ENCODE measurements at regions not wholly inside any gene's neighbourhood (a gene's known extent, or its start where the extent isn't known, plus 50 kb on each side); places are given as distances from the start of the nearest gene placed in this dataset.

DNA sequence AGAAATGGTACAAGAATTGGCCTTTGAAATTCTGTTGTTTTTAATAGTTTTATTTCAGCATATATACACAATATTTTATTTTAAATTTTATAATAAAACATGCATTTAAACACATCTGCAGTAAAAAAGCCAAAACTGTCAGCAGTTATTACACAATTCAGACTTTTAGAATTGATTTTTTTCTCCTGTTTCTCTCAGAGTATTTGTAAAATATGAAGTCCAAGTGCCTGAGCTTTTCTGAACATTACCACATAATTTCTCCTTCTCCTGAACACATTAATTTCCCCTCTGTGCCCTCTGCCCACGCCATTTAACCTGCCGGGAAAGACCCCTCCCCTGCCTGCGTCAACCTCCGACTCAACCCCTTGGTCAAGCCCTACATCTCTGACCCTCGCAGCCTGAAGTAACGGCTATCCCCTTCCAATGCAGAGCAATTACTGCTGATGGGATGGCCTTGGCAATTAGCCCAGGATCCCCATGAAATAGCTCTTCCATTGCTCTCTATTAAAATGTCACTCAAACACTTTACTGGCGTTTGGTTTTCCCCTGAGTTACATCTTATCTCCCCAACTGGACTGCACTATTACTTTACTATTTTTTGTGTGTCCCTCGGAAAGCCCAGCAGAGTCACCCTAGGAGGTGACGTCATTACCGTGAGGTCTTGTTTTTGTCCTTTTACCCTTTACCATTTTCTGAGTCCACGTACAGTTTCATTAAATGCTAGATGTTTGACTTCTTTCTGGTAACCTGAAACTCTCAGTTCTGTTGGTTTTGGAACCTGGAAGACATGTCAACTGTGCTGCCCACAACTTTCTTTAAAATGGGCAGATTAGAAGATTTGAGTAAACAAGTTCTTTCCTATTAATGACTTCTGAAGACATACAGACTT is 146.7 kb upstream of the TAB2 start:
- intact Hi-C loops (cut with DNase I), result no loop called here
- Histone ChIP-seq H3K27ac (no peak overlapping the region), H3K4me3 (no peak overlapping the region), H3K9me3 (no peaks in the 10 kb centered on the region), H3K36me3 (no peaks in the 10 kb centered on the region), H3K4me1 (peaks cover 5% of the 10 kb centered on the region), H3K27me3 (ENCODE audit: low read depth) (no peaks in the 10 kb centered on the region)
- no peak for ATAC-seq
- TF ChIP-seq, protein P1, sequence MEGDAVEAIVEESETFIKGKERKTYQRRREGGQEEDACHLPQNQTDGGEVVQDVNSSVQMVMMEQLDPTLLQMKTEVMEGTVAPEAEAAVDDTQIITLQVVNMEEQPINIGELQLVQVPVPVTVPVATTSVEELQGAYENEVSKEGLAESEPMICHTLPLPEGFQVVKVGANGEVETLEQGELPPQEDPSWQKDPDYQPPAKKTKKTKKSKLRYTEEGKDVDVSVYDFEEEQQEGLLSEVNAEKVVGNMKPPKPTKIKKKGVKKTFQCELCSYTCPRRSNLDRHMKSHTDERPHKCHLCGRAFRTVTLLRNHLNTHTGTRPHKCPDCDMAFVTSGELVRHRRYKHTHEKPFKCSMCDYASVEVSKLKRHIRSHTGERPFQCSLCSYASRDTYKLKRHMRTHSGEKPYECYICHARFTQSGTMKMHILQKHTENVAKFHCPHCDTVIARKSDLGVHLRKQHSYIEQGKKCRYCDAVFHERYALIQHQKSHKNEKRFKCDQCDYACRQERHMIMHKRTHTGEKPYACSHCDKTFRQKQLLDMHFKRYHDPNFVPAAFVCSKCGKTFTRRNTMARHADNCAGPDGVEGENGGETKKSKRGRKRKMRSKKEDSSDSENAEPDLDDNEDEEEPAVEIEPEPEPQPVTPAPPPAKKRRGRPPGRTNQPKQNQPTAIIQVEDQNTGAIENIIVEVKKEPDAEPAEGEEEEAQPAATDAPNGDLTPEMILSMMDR (IDR thresholded peaks at IDR 0.05), result no peak
- DNase-seq, result no peak

DNA sequence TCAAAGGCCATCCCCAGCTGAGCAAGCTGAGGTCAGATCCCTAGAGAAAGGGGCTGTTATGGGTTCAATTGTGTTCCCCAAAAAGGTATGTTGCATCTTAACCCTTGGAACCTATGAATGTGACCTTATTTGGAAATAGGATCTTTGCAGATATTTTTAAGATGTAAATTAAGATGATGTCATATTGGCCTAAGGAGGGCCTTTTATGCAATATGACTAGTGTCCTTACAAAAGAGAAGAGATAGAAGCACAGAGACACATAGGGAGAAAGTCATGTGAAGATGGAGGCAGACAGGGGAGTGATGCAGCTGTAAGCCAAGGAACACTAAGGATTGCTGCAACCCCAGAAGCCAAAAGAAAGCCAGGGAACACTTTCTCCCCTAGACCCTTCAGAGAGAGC is 144.3 kb upstream of the TAB2 start:
- DNase-seq (no peak), ATAC-seq (no peak)
- intact Hi-C loops (cut with DNase I), result no loop called here
- H3K36me3 ChIP-seq, result no peaks in the 10 kb centered on the region
- no peaks in the 10 kb centered on the region for H3K27me3 ChIP-seq (ENCODE audit: low read depth)
- no peak overlapping the region for H3K4me3 ChIP-seq
- TF ChIP-seq, protein P1 (IDR thresholded peaks at IDR 0.05), result no peak
- no peak overlapping the region for H3K27ac ChIP-seq
- no peaks in the 10 kb centered on the region for H3K9me3 ChIP-seq
- H3K4me1 ChIP-seq, result no peaks in the 10 kb centered on the region

DNA sequence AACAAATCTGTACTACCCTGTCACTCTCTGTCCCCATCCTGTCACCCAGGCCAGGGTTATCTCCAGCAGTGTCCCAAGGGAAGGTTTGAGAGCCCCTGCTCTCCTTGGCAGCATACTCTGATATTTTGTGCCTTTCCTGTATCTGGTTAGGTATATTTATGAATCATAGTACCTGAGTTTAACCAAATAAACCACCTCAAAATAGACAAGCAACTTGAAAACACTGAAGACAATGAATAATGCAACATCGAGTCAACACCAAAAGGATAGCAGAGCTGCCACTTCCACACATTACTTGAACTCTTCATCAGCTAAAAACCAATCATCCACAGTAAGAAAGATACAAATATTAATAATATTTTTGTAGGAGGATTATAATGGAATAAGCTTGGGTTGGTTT is 142.6 kb upstream of the TAB2 start:
- DNase-seq (no peak), ATAC-seq (no peak)
- H3K27ac ChIP-seq, result no peak overlapping the region
- H3K4me1 ChIP-seq, result no peaks in the 10 kb centered on the region
- H3K9me3 ChIP-seq, result no peaks in the 10 kb centered on the region
- H3K36me3 ChIP-seq, result no peaks in the 10 kb centered on the region
- no peaks in the 10 kb centered on the region for H3K27me3 ChIP-seq (ENCODE audit: low read depth)
- TF ChIP-seq, protein P1 (IDR thresholded peaks at IDR 0.05), result no peak
- H3K4me3 ChIP-seq, result no peak overlapping the region
- intact Hi-C loops (cut with DNase I), result no loop called here

DNA sequence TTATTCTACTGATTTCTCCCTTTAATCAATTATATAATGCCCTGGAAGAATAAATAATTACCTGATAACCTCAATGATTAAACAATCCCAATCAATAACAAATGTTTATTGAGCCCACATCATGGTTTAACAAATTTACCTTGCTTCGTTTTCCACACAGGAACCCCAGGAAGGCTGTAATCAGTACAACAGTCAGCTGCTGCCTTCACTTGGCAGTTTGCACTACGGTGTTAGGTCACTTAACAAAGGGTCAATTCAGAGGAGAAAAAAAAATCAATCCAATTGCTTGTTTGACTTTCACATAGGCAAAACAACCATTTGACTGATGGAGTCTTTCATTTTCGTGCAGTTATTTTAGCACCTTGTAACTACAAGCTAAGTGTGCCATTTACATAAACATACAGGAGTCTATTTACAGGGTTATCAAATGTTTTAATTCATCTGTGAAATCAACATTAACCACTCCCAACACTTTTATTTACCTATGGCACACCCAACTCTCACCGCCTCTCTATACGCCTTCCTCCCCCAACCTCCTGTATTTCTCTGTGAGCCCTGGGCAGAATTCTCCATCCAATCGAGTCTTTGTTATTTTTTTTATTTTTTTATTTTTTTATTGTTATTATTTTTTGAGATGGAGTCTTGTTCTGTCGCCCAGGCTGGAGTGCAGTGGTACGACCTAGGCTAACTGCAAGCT is 140.4 kb upstream of the TAB2 start:
- H3K4me1 ChIP-seq, result no peaks in the 10 kb centered on the region
- no peak overlapping the region for H3K4me3 ChIP-seq
- intact Hi-C loops (cut with DNase I), result no loop called here
- TF ChIP-seq, protein P1 (IDR thresholded peaks at IDR 0.05), result no peak
- ATAC-seq (no peak), DNase-seq (no peak)
- no peaks in the 10 kb centered on the region for H3K36me3 ChIP-seq
- H3K9me3 ChIP-seq, result no peaks in the 10 kb centered on the region
- H3K27me3 ChIP-seq (ENCODE audit: low read depth), result no peaks in the 10 kb centered on the region
- H3K27ac ChIP-seq, result no peak overlapping the region

DNA sequence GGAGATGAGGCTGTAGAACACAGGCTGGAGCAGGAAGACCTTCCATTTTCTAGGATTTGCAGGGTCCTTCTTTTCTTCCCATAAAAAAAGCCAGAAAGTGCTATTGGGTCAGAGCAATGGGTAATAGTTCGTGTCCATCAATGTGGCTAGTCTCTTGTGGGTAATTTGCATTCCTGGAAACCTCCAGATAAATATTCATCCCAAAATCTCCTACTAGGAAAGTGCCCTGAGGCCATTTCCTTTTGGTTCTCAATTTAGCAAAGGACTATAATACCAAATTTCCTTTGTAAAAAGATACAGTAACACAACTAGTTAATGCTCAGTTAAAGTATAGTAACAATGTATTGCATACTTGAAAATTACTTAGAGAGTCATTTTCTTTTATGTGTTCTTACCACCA is 138.1 kb upstream of the TAB2 start:
- Histone ChIP-seq H3K27ac (no peak overlapping the region), H3K36me3 (no peaks in the 10 kb centered on the region), H3K4me3 (no peak overlapping the region), H3K27me3 (ENCODE audit: low read depth) (no peaks in the 10 kb centered on the region), H3K9me3 (no peaks in the 10 kb centered on the region), H3K4me1 (no peaks in the 10 kb centered on the region)
- TF ChIP-seq, protein P1 (IDR thresholded peaks at IDR 0.05), result no peak
- DNase-seq (no peak), ATAC-seq (no peak)
- intact Hi-C loops (cut with DNase I), result no loop called here

Data from lower lobe of right lung (tissue), 2 donors.